CD4-positive, alpha-beta T cell (primary cell): ENCODE measurements at regions not wholly inside any gene's neighbourhood (a gene's known extent, or its start where the extent isn't known, plus 50 kb on each side); places are given as distances from the start of the nearest gene placed in this dataset.

Experiments used
- ATAC-seq: fragments of 200-7000 bp; cut with Tn5 transposase; one replicate; pipeline ENCODE4 v1.10.0; 2022; ENCODE audit warnings: mild to moderate bottlenecking; ENCODE audit not compliant: poor library complexity
- CTCF ChIA-PET: fragments of 350-600 bp; sonication (Branson Sonifier 250); formaldehyde crosslinking; loops from one replicate; lab custom pipeline; 2021; ENCODE audit warnings: antibody characterized with exemption, inconsistent platforms; lab: Charles Lee
- POLR2A ChIA-PET: fragments of 350-600 bp; sonication (Branson Sonifier 250); formaldehyde crosslinking; loops from one replicate; lab custom pipeline; 2021; ENCODE audit warnings: antibody characterized with exemption, inconsistent platforms; lab: Charles Lee
- DNase-seq, 14 experiments: peaks; one replicate each; pipeline ENCODE4 v3.0.0-alpha.2; 2013 to 2020; ENCODE audit warnings: mixed read lengths in 2 of 14
- H3K27ac ChIP-seq, 2 donors: one replicate each; pipeline versions ENCODE4 v1.5.1 to v1.7.0; 2013; ENCODE audit warnings: low read length in 2 of 2, low read depth in 1 of 2, mild to moderate bottlenecking in 1 of 2
- H3K27me3 ChIP-seq, 2 experiments: 1 replicate in 1 of 2; 2 replicates in 1 of 2; pipeline versions ENCODE4 v1.6.1 to v1.7.0; 2013; ENCODE audit warnings: low read length in 2 of 2, control low read depth in 1 of 2, mild to moderate bottlenecking in 1 of 2, moderate library complexity in 1 of 2; ENCODE audit not compliant: insufficient read depth in 2 of 2, control insufficient read depth in 1 of 2
- H3K36me3 ChIP-seq: one replicate; pipeline ENCODE4 v1.6.1; 2013; ENCODE audit warnings: low read length, control low read depth; ENCODE audit not compliant: insufficient read depth
- H3K4me1 ChIP-seq: one replicate; pipeline ENCODE4 v1.6.1; 2013; ENCODE audit warnings: low read length, control low read depth; ENCODE audit not compliant: insufficient read depth
- H3K4me3 ChIP-seq: one replicate; pipeline ENCODE4 v1.5.1; 2013; ENCODE audit warnings: mild to moderate bottlenecking, low read length, moderate library complexity
- H3K9me3 ChIP-seq, 2 experiments: 1 replicate in 1 of 2; 2 replicates in 1 of 2; pipeline versions ENCODE4 v1.6.1 to v1.7.0; 2013; ENCODE audit warnings: low read length in 2 of 2, mild to moderate bottlenecking in 2 of 2, control low read depth in 1 of 2, moderate library complexity in 1 of 2; ENCODE audit not compliant: control insufficient read depth in 1 of 2, insufficient read depth in 1 of 2
- H3K27ac Mint-ChIP-seq: one replicate; pipeline ENCODE4 v1.8.0; 2020; ENCODE audit warnings: mixed read lengths
- H3K27me3 Mint-ChIP-seq: one replicate; pipeline ENCODE4 v1.8.0; 2021; ENCODE audit warnings: mixed read lengths
- H3K36me3 Mint-ChIP-seq: one replicate; pipeline ENCODE4 v1.8.0; 2021; ENCODE audit warnings: low read depth, mixed read lengths
- H3K4me1 Mint-ChIP-seq: one replicate; pipeline ENCODE4 v1.8.0; 2021; ENCODE audit warnings: low read depth, mixed read lengths
- H3K4me3 Mint-ChIP-seq: one replicate; pipeline ENCODE4 v1.8.0; 2020; ENCODE audit warnings: mild to moderate bottlenecking, mixed read lengths
- H3K9me3 Mint-ChIP-seq: one replicate; pipeline ENCODE4 v1.8.0; 2020; ENCODE audit warnings: mixed read lengths
- intact Hi-C, 2 experiments: fragments of 100-400 bp; cut with DNase I in 1 of 2; cut with micrococcal nuclease in 1 of 2; formaldehyde crosslinking; loops; one replicate each; pipeline versions ENCODE4 v1.15.1 to v1.9.0; 2023 to 2025; cut with DNase I, micrococcal nuclease
- TF ChIP-seq, protein P1 (sequence below): fragments of 200-600 bp; IDR thresholded peaks from one replicate; pipeline ENCODE4 v1.8.0; 2022; ENCODE audit warnings: antibody characterized with exemption, mild to moderate bottlenecking

DNA sequence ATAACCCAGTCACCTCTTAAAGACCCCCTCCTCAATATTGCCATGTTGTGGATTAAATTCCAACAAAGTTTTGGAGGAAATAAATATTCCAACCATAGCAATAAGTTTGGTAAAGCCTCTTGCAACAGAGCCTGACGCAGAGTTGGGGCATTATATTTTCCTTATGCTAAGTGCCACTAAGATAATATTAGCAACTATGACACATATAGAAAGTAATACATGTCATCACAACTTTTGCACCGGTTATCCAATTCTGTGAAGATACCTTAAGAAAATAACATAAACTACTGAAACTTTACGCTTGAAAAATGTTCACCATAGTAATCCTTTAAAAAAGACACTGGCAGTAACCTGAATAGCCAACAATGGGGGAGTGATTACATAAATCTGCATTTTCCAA, 52.2 kb upstream of the TRERF1 start:
- intact Hi-C loops, result no loop called here
- no peaks in the 10 kb centered on the region for H3K9me3 ChIP-seq
- H3K27ac Mint-ChIP-seq, result no peak overlapping the region
- H3K4me1 Mint-ChIP-seq, result no peaks in the 10 kb centered on the region
- TF ChIP-seq, protein P1, sequence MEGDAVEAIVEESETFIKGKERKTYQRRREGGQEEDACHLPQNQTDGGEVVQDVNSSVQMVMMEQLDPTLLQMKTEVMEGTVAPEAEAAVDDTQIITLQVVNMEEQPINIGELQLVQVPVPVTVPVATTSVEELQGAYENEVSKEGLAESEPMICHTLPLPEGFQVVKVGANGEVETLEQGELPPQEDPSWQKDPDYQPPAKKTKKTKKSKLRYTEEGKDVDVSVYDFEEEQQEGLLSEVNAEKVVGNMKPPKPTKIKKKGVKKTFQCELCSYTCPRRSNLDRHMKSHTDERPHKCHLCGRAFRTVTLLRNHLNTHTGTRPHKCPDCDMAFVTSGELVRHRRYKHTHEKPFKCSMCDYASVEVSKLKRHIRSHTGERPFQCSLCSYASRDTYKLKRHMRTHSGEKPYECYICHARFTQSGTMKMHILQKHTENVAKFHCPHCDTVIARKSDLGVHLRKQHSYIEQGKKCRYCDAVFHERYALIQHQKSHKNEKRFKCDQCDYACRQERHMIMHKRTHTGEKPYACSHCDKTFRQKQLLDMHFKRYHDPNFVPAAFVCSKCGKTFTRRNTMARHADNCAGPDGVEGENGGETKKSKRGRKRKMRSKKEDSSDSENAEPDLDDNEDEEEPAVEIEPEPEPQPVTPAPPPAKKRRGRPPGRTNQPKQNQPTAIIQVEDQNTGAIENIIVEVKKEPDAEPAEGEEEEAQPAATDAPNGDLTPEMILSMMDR, result no peak
- ChIA-PET POLR2A (no interaction called here), CTCF (no interaction called here)
- no peaks in the 10 kb centered on the region for H3K36me3 Mint-ChIP-seq
- ATAC-seq (no peak), DNase-seq (no peak)
- H3K4me3 Mint-ChIP-seq, result no peak overlapping the region
- H3K36me3 ChIP-seq, result no peaks in the 10 kb centered on the region
- no peaks in the 10 kb centered on the region for H3K27me3 Mint-ChIP-seq
- peaks cover 2% of the 10 kb centered on the region for H3K9me3 Mint-ChIP-seq
- H3K4me1 ChIP-seq, result no peaks in the 10 kb centered on the region
- no peak overlapping the region for H3K27ac ChIP-seq
- no peak overlapping the region for H3K4me3 ChIP-seq
- H3K27me3 ChIP-seq, result no peaks in the 10 kb centered on the region

GRCh38 chr6:42502990-42503389, 51.3 kb upstream of the TRERF1 start:
- Mint-ChIP-seq H3K9me3 (peaks cover 2% of the 10 kb centered on the region), H3K27me3 (no peaks in the 10 kb centered on the region), H3K36me3 (no peaks in the 10 kb centered on the region), H3K4me1 (no peaks in the 10 kb centered on the region), H3K27ac (no peak overlapping the region), H3K4me3 (no peak overlapping the region)
- intact Hi-C loops, result no loop called here
- Histone ChIP-seq H3K9me3 (no peaks in the 10 kb centered on the region), H3K27me3 (no peaks in the 10 kb centered on the region), H3K27ac (no peak overlapping the region), H3K4me3 (no peak overlapping the region), H3K4me1 (no peaks in the 10 kb centered on the region), H3K36me3 (no peaks in the 10 kb centered on the region)
- ATAC-seq (no peak), DNase-seq (no peak)
- TF ChIP-seq, protein P1, result no peak
- ChIA-PET CTCF (no interaction called here), POLR2A (no interaction called here)

GRCh38 chr6:42502127-42502526, 50.4 kb upstream of the TRERF1 start:
- no peaks in the 10 kb centered on the region for H3K27me3 ChIP-seq
- ChIA-PET CTCF (no interaction called here), POLR2A (no interaction called here)
- H3K4me3 ChIP-seq, result no peak overlapping the region
- Mint-ChIP-seq H3K27me3 (no peaks in the 10 kb centered on the region), H3K36me3 (no peaks in the 10 kb centered on the region), H3K4me1 (no peaks in the 10 kb centered on the region), H3K27ac (no peak overlapping the region), H3K4me3 (no peak overlapping the region), H3K9me3 (peaks cover 2% of the 10 kb centered on the region)
- ATAC-seq (no peak), DNase-seq (no peak)
- no peaks in the 10 kb centered on the region for H3K4me1 ChIP-seq
- TF ChIP-seq, protein P1, result no peak
- H3K36me3 ChIP-seq, result no peaks in the 10 kb centered on the region
- H3K9me3 ChIP-seq, result no peaks in the 10 kb centered on the region
- H3K27ac ChIP-seq, result no peak overlapping the region
- intact Hi-C loops, result no loop called here
